Thoracic aorta (tissue), 2 donors: ENCODE measurements at regions not wholly inside any gene's neighbourhood (a gene's known extent, or its start where the extent isn't known, plus 50 kb on each side); places are given as distances from the start of the nearest gene placed in this dataset.

Experiments
- ATAC-seq: fragments of 150-250 bp; one replicate; pipeline ENCODE4 v1.8.0; 2017; ENCODE audit warnings: low read depth; ENCODE audit not compliant: insufficient number of reproducible peaks, low FRiP score
- DNase-seq: peaks from one replicate; pipeline ENCODE4 v3.0.0-alpha.2; 2020; ENCODE audit warnings: low spot score
- H3K27ac ChIP-seq, 2 donors: fragments of 200-600 bp; sonication (generic); 1 replicate in 1 of 2; 2 replicates in 1 of 2; pipeline ENCODE4 v1.5.1; 2016; ENCODE audit warnings: mild to moderate bottlenecking in 2 of 2, moderate library complexity in 2 of 2
- H3K27me3 ChIP-seq: fragments of 200-600 bp; sonication (generic); replicated peaks from 2 replicates; pipeline ENCODE4 v1.6.0; 2016; ENCODE audit warnings: mild to moderate bottlenecking; ENCODE audit not compliant: insufficient read depth
- H3K36me3 ChIP-seq: fragments of 200-600 bp; sonication (generic); one replicate; pipeline ENCODE4 v1.5.1; 2016
- H3K4me1 ChIP-seq, 2 donors: fragments of 200-600 bp; sonication (generic); 1 replicate in 1 of 2; 2 replicates in 1 of 2; pipeline versions ENCODE4 v1.5.1 to v1.6.0; 2016; ENCODE audit warnings: low read depth in 2 of 2, mild to moderate bottlenecking in 1 of 2; ENCODE audit not compliant: control insufficient read depth in 1 of 2
- H3K4me3 ChIP-seq: fragments of 200-600 bp; sonication (generic); 2 replicates; pipeline ENCODE4 v1.5.1; 2016; ENCODE audit warnings: mild to moderate bottlenecking
- H3K9me3 ChIP-seq: fragments of 200-600 bp; sonication (generic); 2 replicates; pipeline ENCODE4 v1.5.1; 2016
- TF ChIP-seq, protein P1 (sequence below): fragments of 200-600 bp; sonication (generic); IDR thresholded peaks from one replicate; pipeline ENCODE4 v1.5.1; 2019; ENCODE audit warnings: antibody characterized with exemption

DNA sequence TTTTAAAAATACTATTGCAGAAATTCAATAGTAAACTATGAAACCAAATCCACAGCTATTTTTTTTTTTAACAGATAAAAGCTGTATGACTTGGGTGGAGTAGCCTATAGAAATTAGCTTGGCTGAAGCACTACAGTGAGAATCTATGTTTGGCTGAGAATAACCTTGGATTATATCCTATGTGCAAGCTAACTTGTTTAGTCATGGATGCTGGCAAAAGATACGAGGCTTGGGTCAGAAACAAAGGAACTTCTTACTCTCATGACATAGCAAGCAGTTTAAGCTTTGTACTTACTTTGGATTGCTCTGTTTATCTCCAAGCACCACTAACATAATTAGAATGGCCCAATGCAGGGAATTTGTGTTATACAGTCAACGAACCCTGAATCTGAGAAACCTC, 119.2 kb upstream of the GRID2 start:
- Histone ChIP-seq H3K27me3 (no peaks in the 10 kb centered on the region), H3K4me3 (no peak overlapping the region), H3K27ac (no peak overlapping the region), H3K36me3 (no peaks in the 10 kb centered on the region), H3K9me3 (no peaks in the 10 kb centered on the region), H3K4me1 (no peaks in the 10 kb centered on the region)
- TF ChIP-seq, protein P1, sequence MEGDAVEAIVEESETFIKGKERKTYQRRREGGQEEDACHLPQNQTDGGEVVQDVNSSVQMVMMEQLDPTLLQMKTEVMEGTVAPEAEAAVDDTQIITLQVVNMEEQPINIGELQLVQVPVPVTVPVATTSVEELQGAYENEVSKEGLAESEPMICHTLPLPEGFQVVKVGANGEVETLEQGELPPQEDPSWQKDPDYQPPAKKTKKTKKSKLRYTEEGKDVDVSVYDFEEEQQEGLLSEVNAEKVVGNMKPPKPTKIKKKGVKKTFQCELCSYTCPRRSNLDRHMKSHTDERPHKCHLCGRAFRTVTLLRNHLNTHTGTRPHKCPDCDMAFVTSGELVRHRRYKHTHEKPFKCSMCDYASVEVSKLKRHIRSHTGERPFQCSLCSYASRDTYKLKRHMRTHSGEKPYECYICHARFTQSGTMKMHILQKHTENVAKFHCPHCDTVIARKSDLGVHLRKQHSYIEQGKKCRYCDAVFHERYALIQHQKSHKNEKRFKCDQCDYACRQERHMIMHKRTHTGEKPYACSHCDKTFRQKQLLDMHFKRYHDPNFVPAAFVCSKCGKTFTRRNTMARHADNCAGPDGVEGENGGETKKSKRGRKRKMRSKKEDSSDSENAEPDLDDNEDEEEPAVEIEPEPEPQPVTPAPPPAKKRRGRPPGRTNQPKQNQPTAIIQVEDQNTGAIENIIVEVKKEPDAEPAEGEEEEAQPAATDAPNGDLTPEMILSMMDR = no peak
- ATAC-seq (no peak), DNase-seq (no peak)

DNA sequence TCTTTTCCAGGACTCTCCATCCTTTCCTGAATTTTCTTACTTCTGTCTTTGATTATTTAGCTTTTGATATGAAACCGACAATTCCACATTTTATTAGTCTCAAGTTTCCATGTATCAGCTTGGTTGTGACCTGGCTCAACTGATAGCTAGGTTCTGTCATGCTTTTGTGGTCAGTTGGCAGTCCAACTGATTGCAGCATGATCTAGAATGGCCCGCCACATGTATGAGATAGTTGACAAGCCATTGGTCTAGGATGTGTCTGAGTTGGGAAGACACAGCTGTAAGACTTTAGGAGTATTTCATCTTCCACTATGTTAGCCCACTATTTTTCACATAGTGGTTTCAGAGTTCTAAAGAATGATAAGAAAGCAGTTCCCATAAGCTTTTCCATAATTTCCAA, 117.5 kb upstream of the GRID2 start:
- DNase-seq (no peak), ATAC-seq (no peak)
- Histone ChIP-seq H3K36me3 (no peaks in the 10 kb centered on the region), H3K4me3 (no peak overlapping the region), H3K9me3 (no peaks in the 10 kb centered on the region), H3K27me3 (no peaks in the 10 kb centered on the region), H3K4me1 (no peaks in the 10 kb centered on the region), H3K27ac (no peak overlapping the region)
- TF ChIP-seq, protein P1 = no peak

DNA sequence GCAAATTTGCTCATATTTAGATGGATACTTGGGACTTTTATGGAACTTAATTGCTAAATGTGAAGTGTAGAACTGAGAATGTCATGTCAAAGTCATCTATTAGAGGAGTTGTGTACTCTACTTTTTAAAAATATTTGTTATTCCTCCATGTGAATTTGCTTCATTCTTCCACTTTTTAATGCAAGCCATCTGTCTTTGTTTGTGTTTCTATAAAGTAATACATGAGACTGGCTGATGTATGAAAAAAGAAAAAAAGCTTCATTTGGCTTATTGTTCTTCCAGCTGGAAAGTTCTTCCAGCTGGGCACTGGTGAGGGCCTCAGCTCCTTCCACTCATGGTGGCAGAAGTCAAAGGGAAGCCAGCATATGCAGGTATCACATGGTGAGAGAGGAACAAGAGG, 114.6 kb upstream of the GRID2 start:
- Histone ChIP-seq H3K4me3 (no peak overlapping the region), H3K36me3 (no peaks in the 10 kb centered on the region), H3K9me3 (no peaks in the 10 kb centered on the region), H3K27me3 (no peaks in the 10 kb centered on the region), H3K27ac (no peak overlapping the region), H3K4me1 (no peaks in the 10 kb centered on the region)
- ATAC-seq (no peak), DNase-seq (no peak)
- TF ChIP-seq, protein P1 = no peak

DNA sequence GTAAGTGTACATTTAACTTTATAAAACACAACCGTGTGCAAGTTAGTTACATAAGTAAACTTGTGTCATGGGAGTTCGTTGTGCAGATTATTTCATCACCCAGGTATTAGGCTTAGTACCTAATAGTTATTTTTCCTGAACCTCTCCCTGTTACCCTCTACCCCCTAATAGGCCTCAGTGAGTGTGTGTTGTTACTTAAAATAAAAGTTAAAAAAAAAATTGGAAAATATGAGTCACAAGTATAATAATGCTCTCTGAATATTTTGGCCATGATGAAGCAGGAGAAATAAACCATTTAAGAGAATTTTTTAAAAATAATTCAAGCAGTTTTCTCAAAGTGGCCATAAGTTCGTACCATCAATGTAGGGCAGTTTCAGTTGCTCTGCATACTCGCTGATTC, 105.1 kb upstream of the GRID2 start:
- H3K36me3 ChIP-seq = no peaks in the 10 kb centered on the region
- DNase-seq (no peak), ATAC-seq (peak; percentile 60)
- no peaks in the 10 kb centered on the region for H3K9me3 ChIP-seq
- H3K27me3 ChIP-seq = no peaks in the 10 kb centered on the region
- no peaks in the 10 kb centered on the region for H3K4me1 ChIP-seq
- TF ChIP-seq, protein P1 = no peak
- H3K27ac ChIP-seq = peak overlapping the region in 1 of 2 donors; percentile 49
- H3K4me3 ChIP-seq = peak overlapping the region; percentile 20

DNA sequence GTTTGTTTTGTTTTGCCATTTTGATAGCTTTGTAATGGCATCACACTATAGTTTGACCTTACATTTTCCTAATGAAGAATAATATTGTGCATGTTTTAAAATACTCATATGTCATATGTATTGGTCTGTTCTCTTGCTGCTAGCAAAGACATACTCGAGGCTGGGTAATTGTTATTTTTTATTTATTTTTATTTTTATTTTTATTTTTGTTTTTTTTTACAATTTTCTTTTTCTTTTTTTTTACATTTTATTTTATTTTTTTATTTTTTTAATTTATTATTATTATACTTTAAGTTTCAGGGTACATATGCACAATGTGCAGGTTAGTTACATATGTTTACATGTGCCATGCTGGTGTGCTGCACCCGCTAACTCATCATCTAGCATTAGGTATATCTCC, 104.6 kb upstream of the GRID2 start:
- no peaks in the 10 kb centered on the region for H3K4me1 ChIP-seq
- H3K9me3 ChIP-seq = no peaks in the 10 kb centered on the region
- H3K36me3 ChIP-seq = no peaks in the 10 kb centered on the region
- TF ChIP-seq, protein P1 = no peak
- peak overlapping the region; percentile 20 for H3K4me3 ChIP-seq
- no peaks in the 10 kb centered on the region for H3K27me3 ChIP-seq
- H3K27ac ChIP-seq = peak overlapping the region in 1 of 2 donors; percentile 49
- DNase-seq (no peak), ATAC-seq (no peak)
